ENCODE measurements at regions not wholly inside any gene's neighbourhood (a gene's known extent, or its start where the extent isn't known, plus 50 kb on each side); places are given as distances from the start of the nearest gene placed in this dataset.

DNA sequence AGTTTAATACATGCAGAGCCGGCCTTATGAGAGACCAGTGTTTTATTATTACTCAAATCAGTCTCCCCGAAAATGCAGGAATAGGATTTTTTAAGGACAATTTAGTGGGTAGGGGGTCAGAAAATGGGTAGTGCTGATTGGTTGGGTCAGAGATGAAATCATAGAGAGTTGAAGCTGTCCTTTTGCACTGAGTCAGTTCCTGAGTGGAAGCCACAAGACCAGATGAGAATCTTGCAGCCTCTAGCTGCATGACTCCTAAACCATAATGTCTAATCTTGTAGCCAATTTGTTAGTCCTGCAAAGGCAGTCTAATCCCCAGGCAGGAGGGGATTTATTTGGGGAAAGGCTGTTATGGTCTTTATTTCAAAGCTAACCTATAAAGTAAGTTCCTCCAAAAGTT is 1163.9 kb downstream of the DIAPH3 start:
- Mint-ChIP-seq H3K27ac (ENCODE audit: unreplicated experiment) (no peak overlapping the region), H3K4me3 (no peak overlapping the region), H3K36me3 (ENCODE audit: low read depth) (peaks cover 3% of the 10 kb centered on the region), H3K27me3 (ENCODE audit: low read depth) (no peaks in the 10 kb centered on the region), H3K9me3 (no peaks in the 10 kb centered on the region), H3K4me1 (peaks cover 7% of the 10 kb centered on the region)
- TF ChIP-seq, protein P1, sequence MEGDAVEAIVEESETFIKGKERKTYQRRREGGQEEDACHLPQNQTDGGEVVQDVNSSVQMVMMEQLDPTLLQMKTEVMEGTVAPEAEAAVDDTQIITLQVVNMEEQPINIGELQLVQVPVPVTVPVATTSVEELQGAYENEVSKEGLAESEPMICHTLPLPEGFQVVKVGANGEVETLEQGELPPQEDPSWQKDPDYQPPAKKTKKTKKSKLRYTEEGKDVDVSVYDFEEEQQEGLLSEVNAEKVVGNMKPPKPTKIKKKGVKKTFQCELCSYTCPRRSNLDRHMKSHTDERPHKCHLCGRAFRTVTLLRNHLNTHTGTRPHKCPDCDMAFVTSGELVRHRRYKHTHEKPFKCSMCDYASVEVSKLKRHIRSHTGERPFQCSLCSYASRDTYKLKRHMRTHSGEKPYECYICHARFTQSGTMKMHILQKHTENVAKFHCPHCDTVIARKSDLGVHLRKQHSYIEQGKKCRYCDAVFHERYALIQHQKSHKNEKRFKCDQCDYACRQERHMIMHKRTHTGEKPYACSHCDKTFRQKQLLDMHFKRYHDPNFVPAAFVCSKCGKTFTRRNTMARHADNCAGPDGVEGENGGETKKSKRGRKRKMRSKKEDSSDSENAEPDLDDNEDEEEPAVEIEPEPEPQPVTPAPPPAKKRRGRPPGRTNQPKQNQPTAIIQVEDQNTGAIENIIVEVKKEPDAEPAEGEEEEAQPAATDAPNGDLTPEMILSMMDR (conservative IDR thresholded peaks at IDR 0.05), result no peak
- DNase-seq (ENCODE audit: low read depth, low spot score), result no peak

DNA sequence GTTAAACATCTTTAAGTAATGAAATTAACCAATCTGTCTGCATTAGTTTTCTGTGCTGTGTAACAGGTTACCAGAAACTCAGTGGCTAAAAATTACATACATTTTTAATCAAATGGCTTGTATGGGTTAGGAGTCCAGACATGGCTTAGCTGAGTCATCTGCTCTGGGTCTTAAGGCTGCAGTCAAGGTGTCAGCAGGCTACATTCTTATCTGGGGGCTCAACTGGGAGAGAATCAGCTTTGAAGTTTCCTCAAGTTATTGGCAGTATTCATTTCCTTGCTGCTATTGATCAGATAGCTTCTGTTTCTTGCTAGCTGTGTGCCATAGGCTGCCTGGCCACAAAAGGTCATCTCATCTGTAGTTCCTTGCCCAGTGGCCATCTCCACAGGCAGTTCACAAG is 1163.0 kb downstream of the DIAPH3 start:
- Mint-ChIP-seq H3K4me3 (no peak overlapping the region), H3K36me3 (ENCODE audit: low read depth) (peaks cover 3% of the 10 kb centered on the region), H3K27me3 (ENCODE audit: low read depth) (no peaks in the 10 kb centered on the region), H3K27ac (ENCODE audit: unreplicated experiment) (no peak overlapping the region), H3K4me1 (peaks cover 5% of the 10 kb centered on the region), H3K9me3 (no peaks in the 10 kb centered on the region)
- no peak for DNase-seq (ENCODE audit: low read depth, low spot score)
- TF ChIP-seq, protein P1 (conservative IDR thresholded peaks at IDR 0.05), result no peak

DNA sequence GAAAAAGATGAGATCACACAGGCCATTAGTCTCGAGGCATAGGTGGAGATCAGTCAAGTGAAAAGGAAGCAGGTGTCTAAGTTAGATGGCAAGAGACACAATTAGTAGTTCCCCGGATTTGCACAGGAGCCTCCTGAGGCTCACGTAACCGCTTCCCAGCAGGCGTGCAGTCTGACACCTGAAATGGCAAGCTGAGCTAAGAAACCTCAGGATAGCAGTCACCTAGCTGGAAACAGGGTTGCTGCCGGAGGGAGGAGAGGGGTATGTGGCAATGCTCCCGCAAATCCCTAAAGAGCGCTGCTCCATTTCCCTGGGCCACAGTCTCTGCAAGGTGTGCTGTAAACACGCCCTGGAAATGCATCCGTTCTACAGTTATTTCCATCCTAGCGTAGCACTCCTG is 1151.0 kb downstream of the DIAPH3 start:
- TF ChIP-seq, protein P1 (conservative IDR thresholded peaks at IDR 0.05), result no peak
- H3K27me3 Mint-ChIP-seq (ENCODE audit: low read depth), result no peaks in the 10 kb centered on the region
- DNase-seq (ENCODE audit: low read depth, low spot score), result no peak
- no peak overlapping the region for H3K4me3 Mint-ChIP-seq
- no peak overlapping the region for H3K27ac Mint-ChIP-seq (ENCODE audit: unreplicated experiment)
- H3K36me3 Mint-ChIP-seq (ENCODE audit: low read depth), result no peaks in the 10 kb centered on the region
- no peaks in the 10 kb centered on the region for H3K4me1 Mint-ChIP-seq
- peaks cover 3% of the 10 kb centered on the region for H3K9me3 Mint-ChIP-seq

DNA sequence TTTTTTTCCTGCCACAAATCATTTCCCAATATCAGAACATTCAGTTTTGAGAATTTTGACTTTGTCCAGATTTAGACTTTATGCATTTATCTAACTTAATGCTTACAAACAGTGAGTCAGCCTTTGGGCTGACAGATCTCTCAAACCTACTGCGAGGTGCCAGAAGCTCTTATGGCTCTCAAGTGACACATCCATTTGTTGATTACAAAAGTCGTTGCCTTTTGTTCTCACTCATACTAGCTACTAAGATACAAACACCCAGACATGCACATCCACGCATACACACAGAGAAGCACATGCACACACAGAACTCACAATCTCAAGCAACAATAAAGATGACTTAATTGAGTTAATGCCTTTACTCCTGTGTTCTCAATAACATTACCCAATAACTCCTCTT is 1147.5 kb downstream of the DIAPH3 start:
- no peak overlapping the region for H3K4me3 Mint-ChIP-seq
- H3K27ac Mint-ChIP-seq (ENCODE audit: unreplicated experiment), result no peak overlapping the region
- H3K27me3 Mint-ChIP-seq (ENCODE audit: low read depth), result no peaks in the 10 kb centered on the region
- peaks cover 5% of the 10 kb centered on the region for H3K9me3 Mint-ChIP-seq
- no peaks in the 10 kb centered on the region for H3K36me3 Mint-ChIP-seq (ENCODE audit: low read depth)
- no peak for DNase-seq (ENCODE audit: low read depth, low spot score)
- TF ChIP-seq, protein P1 (conservative IDR thresholded peaks at IDR 0.05), result no peak
- no peaks in the 10 kb centered on the region for H3K4me1 Mint-ChIP-seq

DNA sequence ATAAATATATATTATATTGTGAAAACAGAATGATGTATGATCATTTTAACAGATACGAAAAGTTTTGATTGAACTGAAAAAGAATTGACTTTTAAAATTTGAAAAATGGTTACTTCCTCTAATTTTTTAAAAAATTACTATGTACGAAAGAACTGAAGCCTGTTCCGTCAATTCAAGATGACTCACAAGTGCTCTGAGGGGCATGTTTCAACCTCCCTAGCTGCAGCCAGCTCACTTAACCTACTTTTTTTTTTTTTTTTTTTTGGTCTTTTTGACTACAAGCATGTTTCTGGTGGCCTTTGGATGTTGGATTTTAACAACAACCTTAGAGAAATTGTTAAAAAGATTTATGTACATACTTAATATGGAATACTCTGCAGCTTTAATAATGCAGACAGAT is 1139.3 kb downstream of the DIAPH3 start:
- H3K27ac Mint-ChIP-seq (ENCODE audit: unreplicated experiment), result no peak overlapping the region
- H3K4me3 Mint-ChIP-seq, result no peak overlapping the region
- H3K4me1 Mint-ChIP-seq, result no peaks in the 10 kb centered on the region
- no peak for DNase-seq (ENCODE audit: low read depth, low spot score)
- no peaks in the 10 kb centered on the region for H3K36me3 Mint-ChIP-seq (ENCODE audit: low read depth)
- H3K9me3 Mint-ChIP-seq, result peaks cover 2% of the 10 kb centered on the region
- TF ChIP-seq, protein P1 (conservative IDR thresholded peaks at IDR 0.05), result no peak
- no peaks in the 10 kb centered on the region for H3K27me3 Mint-ChIP-seq (ENCODE audit: low read depth)

DNA sequence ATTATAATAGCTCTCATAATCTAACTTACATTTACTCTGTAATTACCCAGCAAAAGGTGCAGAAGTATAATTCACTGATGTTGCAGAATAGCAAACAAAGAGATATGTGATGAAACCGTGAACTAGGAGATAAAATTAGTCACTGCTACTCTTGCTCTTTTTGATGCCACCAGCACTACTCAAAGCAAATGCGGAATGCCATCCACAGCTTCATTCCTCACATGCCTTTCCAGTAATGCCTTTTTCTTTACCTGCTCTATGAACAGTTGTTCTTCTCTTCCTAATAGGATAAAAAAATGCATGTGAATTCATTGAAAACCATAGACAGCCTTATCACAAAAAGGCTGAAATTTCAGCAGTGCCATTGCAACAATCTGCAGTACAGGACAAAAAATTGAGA is 1129.5 kb downstream of the DIAPH3 start:
- no peak overlapping the region for H3K4me3 Mint-ChIP-seq
- H3K9me3 Mint-ChIP-seq, result peaks cover 3% of the 10 kb centered on the region
- peaks cover 2% of the 10 kb centered on the region for H3K36me3 Mint-ChIP-seq (ENCODE audit: low read depth)
- H3K27ac Mint-ChIP-seq (ENCODE audit: unreplicated experiment), result no peak overlapping the region
- no peaks in the 10 kb centered on the region for H3K4me1 Mint-ChIP-seq
- no peak for DNase-seq (ENCODE audit: low read depth, low spot score)
- H3K27me3 Mint-ChIP-seq (ENCODE audit: low read depth), result no peaks in the 10 kb centered on the region
- TF ChIP-seq, protein P1 (conservative IDR thresholded peaks at IDR 0.05), result no peak
